ENCODE measurements at regions not wholly inside any gene's neighbourhood (a gene's known extent, or its start where the extent isn't known, plus 50 kb on each side); places are given as distances from the start of the nearest gene placed in this dataset.

DNA sequence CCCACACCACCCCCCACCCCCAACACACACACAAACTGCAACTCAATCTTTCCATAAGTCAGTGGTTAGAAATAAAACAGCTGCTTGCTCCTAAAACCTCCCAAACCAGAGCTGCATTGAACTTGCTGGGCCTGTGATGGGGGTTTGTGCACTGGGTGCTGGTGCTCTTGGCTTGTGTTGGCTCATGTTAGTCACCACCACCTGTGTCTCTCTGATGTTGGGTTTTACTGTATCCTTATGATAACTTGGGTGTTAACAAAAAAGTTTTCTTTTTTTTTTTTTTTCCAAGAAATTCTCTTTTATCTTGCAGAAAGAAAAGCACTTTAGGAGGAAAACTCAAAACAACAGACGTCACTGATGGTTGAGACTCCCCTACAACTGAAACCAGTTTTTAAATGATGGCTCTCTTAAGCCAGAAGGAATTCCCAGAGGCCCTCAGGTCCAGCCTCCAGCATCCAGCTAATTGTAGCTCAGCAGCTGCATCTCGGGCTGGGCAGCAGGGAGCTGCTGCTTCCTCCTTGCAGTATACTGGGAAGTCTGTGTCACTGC is 79.9 kb upstream of the DRD2 start (continued):
- TF ChIP-seq HDAC6 (IDR thresholded peaks at IDR 0.05; ENCODE audit: low read depth, low read length) (no peak), POLR2AphosphoS5 (IDR thresholded peaks at IDR 0.05; ENCODE audit: control insufficient read depth, insufficient read depth, low read depth, low read length) (no peak), ZNF75A (CRISPR knock-in tag; IDR thresholded peaks at IDR 0.05) (no peak), BRF1 (IDR thresholded peaks at IDR 0.05; ENCODE audit: borderline replicate concordance, extremely low read depth, insufficient read length) (no peak), ZNF384 (IDR thresholded peaks at IDR 0.05; ENCODE audit: low read depth, low read length) (peak; percentile 50), HNRNPUL1 (IDR thresholded peaks at IDR 0.05; ENCODE audit: low read length) (no peak), ZNF76 (CRISPR knock-in tag; IDR thresholded peaks at IDR 0.05; ENCODE audit: borderline replicate concordance) (no peak), NELFE (IDR thresholded peaks at IDR 0.05; ENCODE audit: insufficient read depth, insufficient read length) (no peak), ZNF324 (CRISPR knock-in tag; IDR thresholded peaks at IDR 0.05) (no peak), ZBTB1 (CRISPR knock-in tag; IDR thresholded peaks at IDR 0.05; ENCODE audit: borderline replicate concordance, low read depth) (no peak), FOSL1 (tag; conservative IDR thresholded peaks at IDR 0.05) (0 out of 2 replicates have a peak, but pooled peaks have one; percentile 12), ZFPM2 (CRISPR knock-in tag; IDR thresholded peaks at IDR 0.05) (no peak), ZNF24 (IDR thresholded peaks at IDR 0.05) (no peak), JUNB (CRISPR knock-in tag; conservative IDR thresholded peaks at IDR 0.05) (no peak), STAT5A (IDR thresholded peaks at IDR 0.05; ENCODE audit: borderline replicate concordance, low read length) (peak; percentile 71; the same call in 1 of the 2 replicates), MAFG (tag; conservative IDR thresholded peaks at IDR 0.05) (no peak), TBL1XR1 (IDR thresholded peaks at IDR 0.05; ENCODE audit: low read length in 2 of 2) (0 out of 4 replicates have a peak, but pooled peaks of 1 of the 2 experiments have one; percentile 42)
- TF ChIP-seq, protein P1, sequence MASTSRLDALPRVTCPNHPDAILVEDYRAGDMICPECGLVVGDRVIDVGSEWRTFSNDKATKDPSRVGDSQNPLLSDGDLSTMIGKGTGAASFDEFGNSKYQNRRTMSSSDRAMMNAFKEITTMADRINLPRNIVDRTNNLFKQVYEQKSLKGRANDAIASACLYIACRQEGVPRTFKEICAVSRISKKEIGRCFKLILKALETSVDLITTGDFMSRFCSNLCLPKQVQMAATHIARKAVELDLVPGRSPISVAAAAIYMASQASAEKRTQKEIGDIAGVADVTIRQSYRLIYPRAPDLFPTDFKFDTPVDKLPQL (IDR thresholded peaks at IDR 0.05; ENCODE audit: extremely low read depth, insufficient read length), result no peak
- TF ChIP-seq, protein P2, sequence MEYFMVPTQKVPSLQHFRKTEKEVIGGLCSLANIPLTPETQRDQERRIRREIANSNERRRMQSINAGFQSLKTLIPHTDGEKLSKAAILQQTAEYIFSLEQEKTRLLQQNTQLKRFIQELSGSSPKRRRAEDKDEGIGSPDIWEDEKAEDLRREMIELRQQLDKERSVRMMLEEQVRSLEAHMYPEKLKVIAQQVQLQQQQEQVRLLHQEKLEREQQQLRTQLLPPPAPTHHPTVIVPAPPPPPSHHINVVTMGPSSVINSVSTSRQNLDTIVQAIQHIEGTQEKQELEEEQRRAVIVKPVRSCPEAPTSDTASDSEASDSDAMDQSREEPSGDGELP (CRISPR knock-in tag; IDR thresholded peaks at IDR 0.05; ENCODE audit: borderline replicate concordance), result peak; percentile 46; the same call in 1 of the 2 replicates
- TF ChIP-seq, protein P3, sequence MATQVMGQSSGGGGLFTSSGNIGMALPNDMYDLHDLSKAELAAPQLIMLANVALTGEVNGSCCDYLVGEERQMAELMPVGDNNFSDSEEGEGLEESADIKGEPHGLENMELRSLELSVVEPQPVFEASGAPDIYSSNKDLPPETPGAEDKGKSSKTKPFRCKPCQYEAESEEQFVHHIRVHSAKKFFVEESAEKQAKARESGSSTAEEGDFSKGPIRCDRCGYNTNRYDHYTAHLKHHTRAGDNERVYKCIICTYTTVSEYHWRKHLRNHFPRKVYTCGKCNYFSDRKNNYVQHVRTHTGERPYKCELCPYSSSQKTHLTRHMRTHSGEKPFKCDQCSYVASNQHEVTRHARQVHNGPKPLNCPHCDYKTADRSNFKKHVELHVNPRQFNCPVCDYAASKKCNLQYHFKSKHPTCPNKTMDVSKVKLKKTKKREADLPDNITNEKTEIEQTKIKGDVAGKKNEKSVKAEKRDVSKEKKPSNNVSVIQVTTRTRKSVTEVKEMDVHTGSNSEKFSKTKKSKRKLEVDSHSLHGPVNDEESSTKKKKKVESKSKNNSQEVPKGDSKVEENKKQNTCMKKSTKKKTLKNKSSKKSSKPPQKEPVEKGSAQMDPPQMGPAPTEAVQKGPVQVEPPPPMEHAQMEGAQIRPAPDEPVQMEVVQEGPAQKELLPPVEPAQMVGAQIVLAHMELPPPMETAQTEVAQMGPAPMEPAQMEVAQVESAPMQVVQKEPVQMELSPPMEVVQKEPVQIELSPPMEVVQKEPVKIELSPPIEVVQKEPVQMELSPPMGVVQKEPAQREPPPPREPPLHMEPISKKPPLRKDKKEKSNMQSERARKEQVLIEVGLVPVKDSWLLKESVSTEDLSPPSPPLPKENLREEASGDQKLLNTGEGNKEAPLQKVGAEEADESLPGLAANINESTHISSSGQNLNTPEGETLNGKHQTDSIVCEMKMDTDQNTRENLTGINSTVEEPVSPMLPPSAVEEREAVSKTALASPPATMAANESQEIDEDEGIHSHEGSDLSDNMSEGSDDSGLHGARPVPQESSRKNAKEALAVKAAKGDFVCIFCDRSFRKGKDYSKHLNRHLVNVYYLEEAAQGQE (IDR thresholded peaks at IDR 0.05; ENCODE audit: borderline replicate concordance), result no peak
- TF ChIP-seq, protein P3 (CRISPR knock-in tag; IDR thresholded peaks at IDR 0.05; ENCODE audit: low read depth), result no peak

All from K562 (cell line).